ENCODE measurements at regions not wholly inside any gene's neighbourhood (a gene's known extent, or its start where the extent isn't known, plus 50 kb on each side); places are given as distances from the start of the nearest gene placed in this dataset.

GRCh38 chr3:65079560-65079959 lies 391.8 kb upstream of the ADAMTS9 start:
- H3K9me3 ChIP-seq (ENCODE audit: control insufficient read depth, low read length): no peaks in the 10 kb centered on the region
- intact Hi-C loops (cut with DNase I): no loop called here
- no peaks in the 10 kb centered on the region for H3K27me3 ChIP-seq (ENCODE audit: control insufficient read depth in 1 of 2, insufficient read depth in 2 of 2, low read length in 1 of 2)
- no peaks in the 10 kb centered on the region for H3K4me1 ChIP-seq (ENCODE audit: control insufficient read depth in 1 of 2, insufficient read depth in 2 of 2, low read length in 2 of 2)
- H3K27ac ChIP-seq (ENCODE audit: low read depth in 1 of 2, low read length in 2 of 2): no peak overlapping the region
- no peaks in the 10 kb centered on the region for H3K36me3 ChIP-seq (ENCODE audit: control insufficient read depth in 1 of 2, insufficient read depth in 2 of 2, low read length in 1 of 2)
- ATAC-seq (ENCODE audit: low FRiP score): no peak
- no peak overlapping the region for H3K4me3 ChIP-seq (ENCODE audit: low read length in 2 of 2)
- DNase-seq: no peak
- 75 to 79% methylated on average over 5 of the region's 5 CpGs for WGBS, 2 donors

- intact Hi-C loops (cut with DNase I): no loop called here
- DNase-seq (no peak), ATAC-seq (ENCODE audit: low FRiP score) (no peak)
- no peaks in the 10 kb centered on the region for H3K36me3 ChIP-seq (ENCODE audit: control insufficient read depth in 1 of 2, insufficient read depth in 2 of 2, low read length in 1 of 2)
- no peaks in the 10 kb centered on the region for H3K4me1 ChIP-seq (ENCODE audit: control insufficient read depth in 1 of 2, insufficient read depth in 2 of 2, low read length in 2 of 2)
- H3K27me3 ChIP-seq (ENCODE audit: control insufficient read depth in 1 of 2, insufficient read depth in 2 of 2, low read length in 1 of 2): no peaks in the 10 kb centered on the region
- no peak overlapping the region for H3K4me3 ChIP-seq (ENCODE audit: low read length in 2 of 2)
- H3K9me3 ChIP-seq (ENCODE audit: control insufficient read depth, low read length): peaks cover under 1% of the 10 kb centered on the region
- no peak overlapping the region for H3K27ac ChIP-seq (ENCODE audit: low read depth in 1 of 2, low read length in 2 of 2)
These were observed 390.9 kb upstream of the ADAMTS9 start for GRCh38 chr3:65078748-65079147.

- H3K27ac ChIP-seq (ENCODE audit: low read depth in 1 of 2, low read length in 2 of 2): no peak overlapping the region
- no peaks in the 10 kb centered on the region for H3K36me3 ChIP-seq (ENCODE audit: control insufficient read depth in 1 of 2, insufficient read depth in 2 of 2, low read length in 1 of 2)
- H3K4me3 ChIP-seq (ENCODE audit: low read length in 2 of 2): no peak overlapping the region
- intact Hi-C loops (cut with DNase I): no loop called here
- H3K27me3 ChIP-seq (ENCODE audit: control insufficient read depth in 1 of 2, insufficient read depth in 2 of 2, low read length in 1 of 2): no peaks in the 10 kb centered on the region
- no peak for ATAC-seq (ENCODE audit: low FRiP score)
- no peaks in the 10 kb centered on the region for H3K4me1 ChIP-seq (ENCODE audit: control insufficient read depth in 1 of 2, insufficient read depth in 2 of 2, low read length in 2 of 2)
- peaks cover 1% of the 10 kb centered on the region for H3K9me3 ChIP-seq (ENCODE audit: control insufficient read depth, low read length)
- DNase-seq: no peak
- WGBS, 2 donors: 96 to 97% methylated on average over 2 of the region's 2 CpGs
These were observed 389.3 kb upstream of the ADAMTS9 start for GRCh38 chr3:65077124-65077523.

GRCh38 chr3:65070968-65071367 lies 383.2 kb upstream of the ADAMTS9 start:
- Histone ChIP-seq H3K9me3 (ENCODE audit: control insufficient read depth, low read length) (peaks cover 1% of the 10 kb centered on the region), H3K4me3 (ENCODE audit: low read length in 2 of 2) (no peak overlapping the region), H3K27me3 (ENCODE audit: control insufficient read depth in 1 of 2, insufficient read depth in 2 of 2, low read length in 1 of 2) (no peaks in the 10 kb centered on the region), H3K27ac (ENCODE audit: low read depth in 1 of 2, low read length in 2 of 2) (no peak overlapping the region), H3K36me3 (ENCODE audit: control insufficient read depth in 1 of 2, insufficient read depth in 2 of 2, low read length in 1 of 2) (no peaks in the 10 kb centered on the region), H3K4me1 (ENCODE audit: control insufficient read depth in 1 of 2, insufficient read depth in 2 of 2, low read length in 2 of 2) (no peaks in the 10 kb centered on the region)
- intact Hi-C loops (cut with DNase I): no loop called here
- no peak for DNase-seq
- 63 to 72% methylated on average over 3 of the region's 3 CpGs for WGBS, 2 donors
- no peak for ATAC-seq (ENCODE audit: low FRiP score)

GRCh38 chr3:65060904-65061303 lies 373.1 kb upstream of the ADAMTS9 start:
- Histone ChIP-seq H3K9me3 (ENCODE audit: control insufficient read depth, low read length) (no peaks in the 10 kb centered on the region), H3K36me3 (ENCODE audit: control insufficient read depth in 1 of 2, insufficient read depth in 2 of 2, low read length in 1 of 2) (no peaks in the 10 kb centered on the region), H3K4me1 (ENCODE audit: control insufficient read depth in 1 of 2, insufficient read depth in 2 of 2, low read length in 2 of 2) (no peaks in the 10 kb centered on the region), H3K27me3 (ENCODE audit: control insufficient read depth in 1 of 2, insufficient read depth in 2 of 2, low read length in 1 of 2) (no peaks in the 10 kb centered on the region), H3K27ac (ENCODE audit: low read depth in 1 of 2, low read length in 2 of 2) (no peak overlapping the region), H3K4me3 (ENCODE audit: low read length in 2 of 2) (no peak overlapping the region)
- ATAC-seq (ENCODE audit: low FRiP score) (no peak), DNase-seq (no peak)
- 75 to 81% methylated on average over 2 of the region's 2 CpGs for WGBS, 2 donors
- intact Hi-C loops (cut with DNase I): no loop called here

- H3K4me1 ChIP-seq (ENCODE audit: control insufficient read depth in 1 of 2, insufficient read depth in 2 of 2, low read length in 2 of 2): no peaks in the 10 kb centered on the region
- ATAC-seq (ENCODE audit: low FRiP score) (no peak), DNase-seq (no peak)
- H3K27me3 ChIP-seq (ENCODE audit: control insufficient read depth in 1 of 2, insufficient read depth in 2 of 2, low read length in 1 of 2): no peaks in the 10 kb centered on the region
- peaks cover 1% of the 10 kb centered on the region for H3K9me3 ChIP-seq (ENCODE audit: control insufficient read depth, low read length)
- no peaks in the 10 kb centered on the region for H3K36me3 ChIP-seq (ENCODE audit: control insufficient read depth in 1 of 2, insufficient read depth in 2 of 2, low read length in 1 of 2)
- H3K27ac ChIP-seq (ENCODE audit: low read depth in 1 of 2, low read length in 2 of 2): no peak overlapping the region
- no peak overlapping the region for H3K4me3 ChIP-seq (ENCODE audit: low read length in 2 of 2)
- intact Hi-C loops (cut with DNase I): no loop called here
- 53 to 73% methylated on average over 1 of the region's 1 CpG for WGBS, 2 donors
These were observed 364.3 kb upstream of the ADAMTS9 start for GRCh38 chr3:65052101-65052500.

GRCh38 chr3:65048151-65048550 lies 360.4 kb upstream of the ADAMTS9 start:
- Histone ChIP-seq H3K27me3 (ENCODE audit: control insufficient read depth in 1 of 2, insufficient read depth in 2 of 2, low read length in 1 of 2) (no peaks in the 10 kb centered on the region), H3K4me3 (ENCODE audit: low read length in 2 of 2) (no peak overlapping the region), H3K36me3 (ENCODE audit: control insufficient read depth in 1 of 2, insufficient read depth in 2 of 2, low read length in 1 of 2) (no peaks in the 10 kb centered on the region), H3K27ac (ENCODE audit: low read depth in 1 of 2, low read length in 2 of 2) (no peak overlapping the region), H3K9me3 (ENCODE audit: control insufficient read depth, low read length) (peaks cover 1% of the 10 kb centered on the region), H3K4me1 (ENCODE audit: control insufficient read depth in 1 of 2, insufficient read depth in 2 of 2, low read length in 2 of 2) (no peaks in the 10 kb centered on the region)
- no peak for ATAC-seq (ENCODE audit: low FRiP score)
- intact Hi-C loops (cut with DNase I): no loop called here
- WGBS, 2 donors: 91 to 99% methylated on average over 1 of the region's 1 CpG
- DNase-seq: no peak

- DNase-seq: no peak
- Histone ChIP-seq H3K27ac (ENCODE audit: low read depth in 1 of 2, low read length in 2 of 2) (no peak overlapping the region), H3K27me3 (ENCODE audit: control insufficient read depth in 1 of 2, insufficient read depth in 2 of 2, low read length in 1 of 2) (no peaks in the 10 kb centered on the region), H3K4me3 (ENCODE audit: low read length in 2 of 2) (no peak overlapping the region), H3K36me3 (ENCODE audit: control insufficient read depth in 1 of 2, insufficient read depth in 2 of 2, low read length in 1 of 2) (no peaks in the 10 kb centered on the region), H3K9me3 (ENCODE audit: control insufficient read depth, low read length) (no peaks in the 10 kb centered on the region), H3K4me1 (ENCODE audit: control insufficient read depth in 1 of 2, insufficient read depth in 2 of 2, low read length in 2 of 2) (no peaks in the 10 kb centered on the region)
- no peak for ATAC-seq (ENCODE audit: low FRiP score)
- intact Hi-C loops (cut with DNase I): no loop called here
- 90 to 93% methylated on average over 1 of the region's 1 CpG for WGBS, 2 donors
These were observed 357.3 kb upstream of the ADAMTS9 start for GRCh38 chr3:65045138-65045537.

- intact Hi-C loops (cut with DNase I): no loop called here
- H3K4me3 ChIP-seq (ENCODE audit: low read length in 2 of 2): no peak overlapping the region
- 64 to 67% methylated on average over 6 of the region's 6 CpGs for whole genome bisulfite sequencing, 2 donors
- H3K4me1 ChIP-seq (ENCODE audit: control insufficient read depth in 1 of 2, insufficient read depth in 2 of 2, low read length in 2 of 2): no peaks in the 10 kb centered on the region
- no peaks in the 10 kb centered on the region for H3K36me3 ChIP-seq (ENCODE audit: control insufficient read depth in 1 of 2, insufficient read depth in 2 of 2, low read length in 1 of 2)
- no peak overlapping the region for H3K27ac ChIP-seq (ENCODE audit: low read depth in 1 of 2, low read length in 2 of 2)
- no peaks in the 10 kb centered on the region for H3K27me3 ChIP-seq (ENCODE audit: control insufficient read depth in 1 of 2, insufficient read depth in 2 of 2, low read length in 1 of 2)
- ATAC-seq (ENCODE audit: low FRiP score) (no peak), DNase-seq (no peak)
- no peaks in the 10 kb centered on the region for H3K9me3 ChIP-seq (ENCODE audit: control insufficient read depth, low read length)
These were observed 356.6 kb upstream of the ADAMTS9 start for GRCh38 chr3:65044401-65044800.
